ENCODE measurements at regions not wholly inside any gene's neighbourhood (a gene's known extent, or its start where the extent isn't known, plus 50 kb on each side); places are given as distances from the start of the nearest gene placed in this dataset.

DNA sequence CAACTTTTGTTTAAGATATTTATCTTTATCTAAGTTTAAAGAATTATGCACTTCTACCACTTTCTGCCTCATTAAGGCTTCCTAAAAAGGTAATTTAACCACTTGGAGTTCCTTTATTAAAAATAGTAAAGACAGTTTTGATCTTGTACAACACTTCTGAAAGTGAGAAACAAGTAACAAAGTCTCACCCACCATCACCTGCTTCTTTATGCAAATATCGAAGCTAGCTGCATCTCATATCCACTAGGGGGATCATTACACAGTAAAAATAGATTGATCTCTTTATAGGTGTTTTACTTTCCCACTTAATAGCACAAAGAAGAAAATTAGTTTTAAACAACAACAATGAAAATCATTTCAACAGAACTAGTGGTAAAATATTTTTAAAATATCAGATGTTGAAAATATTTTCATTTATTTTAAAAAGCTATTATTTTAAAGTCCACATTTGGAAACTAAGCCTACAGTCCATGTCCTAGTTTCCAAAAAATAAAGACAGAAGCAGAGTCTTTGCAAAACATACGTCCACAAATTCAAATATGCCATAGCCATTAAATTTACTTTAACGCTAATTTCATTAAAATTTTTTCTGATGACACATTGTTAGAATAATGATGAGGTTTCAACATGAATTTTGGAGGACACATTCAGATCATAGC is 160.0 kb upstream of the SOX5 start:
- TF ChIP-seq, protein P1, sequence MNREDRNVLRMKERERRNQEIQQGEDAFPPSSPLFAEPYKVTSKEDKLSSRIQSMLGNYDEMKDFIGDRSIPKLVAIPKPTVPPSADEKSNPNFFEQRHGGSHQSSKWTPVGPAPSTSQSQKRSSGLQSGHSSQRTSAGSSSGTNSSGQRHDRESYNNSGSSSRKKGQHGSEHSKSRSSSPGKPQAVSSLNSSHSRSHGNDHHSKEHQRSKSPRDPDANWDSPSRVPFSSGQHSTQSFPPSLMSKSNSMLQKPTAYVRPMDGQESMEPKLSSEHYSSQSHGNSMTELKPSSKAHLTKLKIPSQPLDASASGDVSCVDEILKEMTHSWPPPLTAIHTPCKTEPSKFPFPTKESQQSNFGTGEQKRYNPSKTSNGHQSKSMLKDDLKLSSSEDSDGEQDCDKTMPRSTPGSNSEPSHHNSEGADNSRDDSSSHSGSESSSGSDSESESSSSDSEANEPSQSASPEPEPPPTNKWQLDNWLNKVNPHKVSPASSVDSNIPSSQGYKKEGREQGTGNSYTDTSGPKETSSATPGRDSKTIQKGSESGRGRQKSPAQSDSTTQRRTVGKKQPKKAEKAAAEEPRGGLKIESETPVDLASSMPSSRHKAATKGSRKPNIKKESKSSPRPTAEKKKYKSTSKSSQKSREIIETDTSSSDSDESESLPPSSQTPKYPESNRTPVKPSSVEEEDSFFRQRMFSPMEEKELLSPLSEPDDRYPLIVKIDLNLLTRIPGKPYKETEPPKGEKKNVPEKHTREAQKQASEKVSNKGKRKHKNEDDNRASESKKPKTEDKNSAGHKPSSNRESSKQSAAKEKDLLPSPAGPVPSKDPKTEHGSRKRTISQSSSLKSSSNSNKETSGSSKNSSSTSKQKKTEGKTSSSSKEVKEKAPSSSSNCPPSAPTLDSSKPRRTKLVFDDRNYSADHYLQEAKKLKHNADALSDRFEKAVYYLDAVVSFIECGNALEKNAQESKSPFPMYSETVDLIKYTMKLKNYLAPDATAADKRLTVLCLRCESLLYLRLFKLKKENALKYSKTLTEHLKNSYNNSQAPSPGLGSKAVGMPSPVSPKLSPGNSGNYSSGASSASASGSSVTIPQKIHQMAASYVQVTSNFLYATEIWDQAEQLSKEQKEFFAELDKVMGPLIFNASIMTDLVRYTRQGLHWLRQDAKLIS (CRISPR knock-in tag; IDR thresholded peaks at IDR 0.05): no peak
- TF ChIP-seq ZNF713 (CRISPR knock-in tag; IDR thresholded peaks at IDR 0.05): no peak
- no peak for TF ChIP-seq NR1H2 (CRISPR knock-in tag; IDR thresholded peaks at IDR 0.05; ENCODE audit: borderline replicate concordance, low read depth)

Data from HepG2 (cell line).